ENCODE measurements at regions not wholly inside any gene's neighbourhood (a gene's known extent, or its start where the extent isn't known, plus 50 kb on each side); places are given as distances from the start of the nearest gene placed in this dataset.

DNA sequence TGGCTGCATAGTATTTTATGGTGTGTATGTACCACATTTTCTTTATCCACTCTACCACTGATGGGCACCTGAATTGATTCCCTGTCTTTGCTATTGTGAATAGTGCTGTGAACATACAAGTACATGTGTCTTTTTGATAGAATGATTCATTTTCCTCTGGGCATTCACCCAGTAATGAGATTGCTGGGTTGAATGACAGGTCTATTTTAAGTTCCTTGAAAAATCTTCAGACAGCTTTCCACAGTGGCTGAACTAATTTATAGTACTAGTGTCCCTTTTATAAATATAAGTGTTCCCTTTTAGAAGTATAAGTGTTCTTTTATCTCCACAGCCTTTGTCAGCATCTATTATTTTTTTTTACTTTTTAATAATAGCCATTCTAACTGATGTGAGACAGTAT lies 303.9 kb upstream of the EPHA4 start:
- dilution Hi-C loops (cut with MboI; ENCODE audit: extremely low pct_ligation_motif_present, low sequenced_read_pairs), result no loop called here
- Histone ChIP-seq H2AFZ (ENCODE audit: control insufficient read depth, low read length) (no peak overlapping the region), H3K4me3 (ENCODE audit: control insufficient read depth in 2 of 3, extremely low read depth in 1 of 3, insufficient read depth in 2 of 3, low read depth in 1 of 3, low read length in 3 of 3) (no peak overlapping the region), H3K79me2 (ENCODE audit: control insufficient read depth, insufficient read depth, low read length) (no peaks in the 10 kb centered on the region), H3K4me2 (ENCODE audit: control insufficient read depth, extremely low read depth, insufficient read depth, low read depth, low read length) (no peak overlapping the region), H3K27ac (ENCODE audit: control insufficient read depth, insufficient read depth, low read length) (no peak overlapping the region), H3K9me3 (ENCODE audit: control insufficient read depth, low read depth, low read length) (no peaks in the 10 kb centered on the region), H3K9ac (ENCODE audit: control insufficient read depth, extremely low read depth, insufficient read depth, low read length) (no peak overlapping the region), H3K9me1 (ENCODE audit: control insufficient read depth, extremely low read depth, insufficient read depth, low read length) (no peaks in the 10 kb centered on the region), H3K4me1 (ENCODE audit: control insufficient read depth, extremely low read depth, insufficient read depth, low read length) (no peaks in the 10 kb centered on the region), H3K27me3 (ENCODE audit: control insufficient read depth, extremely low read depth, insufficient read depth, low read length) (no peaks in the 10 kb centered on the region), H3K36me3 (ENCODE audit: control insufficient read depth in 2 of 2, extremely low read depth in 1 of 2, insufficient read depth in 2 of 2, low read length in 2 of 2) (no peaks in the 10 kb centered on the region), H4K20me1 (ENCODE audit: control insufficient read depth, extremely low read depth, insufficient read depth, low read length) (no peaks in the 10 kb centered on the region)
- TF ChIP-seq EZH2 (IDR thresholded peaks at IDR 0.05; ENCODE audit: low read length), result no peak
- TF ChIP-seq CTCF (optimal IDR thresholded peaks at IDR 0.05 in 1 of 3, IDR thresholded peaks at IDR 0.05 in 1 of 3, conservative IDR thresholded peaks at IDR 0.05 in 1 of 3; ENCODE audit: extremely low read depth in 1 of 3, insufficient read depth in 2 of 3, low read length in 3 of 3), result no peak
- FAIRE-seq (no peak), DNase-seq (ENCODE audit: low read depth, low spot score) (no peak)

DNA sequence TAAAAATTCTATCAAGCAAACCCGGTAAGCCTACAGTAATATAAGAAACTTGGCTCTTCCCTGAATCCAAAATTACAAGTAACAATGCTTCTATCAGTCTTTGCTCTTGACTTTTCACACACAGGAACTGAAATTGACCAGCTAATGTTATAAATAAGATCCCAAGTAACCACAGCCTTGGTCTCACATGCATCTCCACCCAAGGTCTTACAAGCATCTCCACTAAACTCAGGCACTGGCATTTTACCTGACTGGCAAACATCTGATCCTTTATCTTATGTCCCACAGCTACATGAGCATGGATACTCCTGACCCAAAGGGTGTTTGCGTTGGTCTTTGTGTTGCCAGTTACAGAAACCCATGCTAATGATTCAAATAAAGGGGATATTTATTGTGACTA lies 302.3 kb upstream of the EPHA4 start:
- Histone ChIP-seq H3K36me3 (ENCODE audit: control insufficient read depth in 2 of 2, extremely low read depth in 1 of 2, insufficient read depth in 2 of 2, low read length in 2 of 2) (no peaks in the 10 kb centered on the region), H3K9me1 (ENCODE audit: control insufficient read depth, extremely low read depth, insufficient read depth, low read length) (no peaks in the 10 kb centered on the region), H3K4me3 (ENCODE audit: control insufficient read depth in 2 of 3, extremely low read depth in 1 of 3, insufficient read depth in 2 of 3, low read depth in 1 of 3, low read length in 3 of 3) (no peak overlapping the region), H3K27me3 (ENCODE audit: control insufficient read depth, extremely low read depth, insufficient read depth, low read length) (no peaks in the 10 kb centered on the region), H4K20me1 (ENCODE audit: control insufficient read depth, extremely low read depth, insufficient read depth, low read length) (no peaks in the 10 kb centered on the region), H2AFZ (ENCODE audit: control insufficient read depth, low read length) (no peak overlapping the region), H3K9ac (ENCODE audit: control insufficient read depth, extremely low read depth, insufficient read depth, low read length) (no peak overlapping the region), H3K4me2 (ENCODE audit: control insufficient read depth, extremely low read depth, insufficient read depth, low read depth, low read length) (no peak overlapping the region), H3K4me1 (ENCODE audit: control insufficient read depth, extremely low read depth, insufficient read depth, low read length) (no peaks in the 10 kb centered on the region), H3K9me3 (ENCODE audit: control insufficient read depth, low read depth, low read length) (no peaks in the 10 kb centered on the region), H3K79me2 (ENCODE audit: control insufficient read depth, insufficient read depth, low read length) (no peaks in the 10 kb centered on the region), H3K27ac (ENCODE audit: control insufficient read depth, insufficient read depth, low read length) (no peak overlapping the region)
- dilution Hi-C loops (cut with MboI; ENCODE audit: extremely low pct_ligation_motif_present, low sequenced_read_pairs), result no loop called here
- DNase-seq (ENCODE audit: low read depth, low spot score) (no peak), FAIRE-seq (no peak)
- TF ChIP-seq CTCF (optimal IDR thresholded peaks at IDR 0.05 in 1 of 3, IDR thresholded peaks at IDR 0.05 in 1 of 3, conservative IDR thresholded peaks at IDR 0.05 in 1 of 3; ENCODE audit: extremely low read depth in 1 of 3, insufficient read depth in 2 of 3, low read length in 3 of 3), result no peak
- TF ChIP-seq EZH2 (IDR thresholded peaks at IDR 0.05; ENCODE audit: low read length), result no peak

Data from keratinocyte (primary cell).